Natural killer cell (primary cell): ENCODE measurements at regions not wholly inside any gene's neighbourhood (a gene's known extent, or its start where the extent isn't known, plus 50 kb on each side); places are given as distances from the start of the nearest gene placed in this dataset.

ENCODE experiments used
- ATAC-seq, 3 donors: fragments of 150-1000 bp in 2 of 3; fragments of 200-7000 bp in 1 of 3; cut with Tn5 transposase; 1 replicate in 1 of 3; 2 replicates in 2 of 3; pipeline ENCODE4 v1.10.0; 2021; ENCODE audit warnings: mild to moderate bottlenecking in 2 of 3, moderate library complexity in 2 of 3
- DNase-seq, 2 donors: peaks; one replicate each; pipeline versions ENCODE4 v3.0.0 to v3.0.0-alpha.2; 2013 to 2021; ENCODE audit warnings: mixed read lengths in 1 of 2
- H3K27ac ChIP-seq: one replicate; pipeline ENCODE4 v1.5.1; 2013; ENCODE audit warnings: mild to moderate bottlenecking, low read length
- H3K27me3 ChIP-seq: one replicate; pipeline ENCODE4 v1.6.1; 2013; ENCODE audit warnings: low read length; ENCODE audit not compliant: control insufficient read depth, insufficient read depth
- H3K36me3 ChIP-seq: one replicate; pipeline ENCODE4 v1.6.1; 2013; ENCODE audit warnings: low read length; ENCODE audit not compliant: control insufficient read depth, insufficient read depth
- H3K4me1 ChIP-seq: one replicate; pipeline ENCODE4 v1.6.1; 2013; ENCODE audit warnings: low read length; ENCODE audit not compliant: control insufficient read depth, insufficient read depth
- H3K4me3 ChIP-seq: one replicate; pipeline ENCODE4 v1.5.1; 2013; ENCODE audit warnings: low read length
- H3K9me3 ChIP-seq: one replicate; pipeline ENCODE4 v1.6.1; 2013; ENCODE audit warnings: low read length; ENCODE audit not compliant: control insufficient read depth, insufficient read depth
- H3K27ac Mint-ChIP-seq, 2 donors: one replicate each; pipeline ENCODE4 v1.8.0; 2022; ENCODE audit warnings: mild to moderate bottlenecking in 2 of 2, mixed read lengths in 2 of 2, moderate library complexity in 1 of 2
- H3K27me3 Mint-ChIP-seq, 2 donors: one replicate each; pipeline ENCODE4 v1.8.0; 2022; ENCODE audit warnings: low read depth in 2 of 2, mixed read lengths in 2 of 2
- H3K36me3 Mint-ChIP-seq: one replicate; pipeline ENCODE4 v1.8.0; 2022; ENCODE audit warnings: mixed read lengths
- H3K4me1 Mint-ChIP-seq, 2 donors: one replicate each; pipeline ENCODE4 v1.8.0; 2022; ENCODE audit warnings: mixed read lengths in 2 of 2
- H3K4me3 Mint-ChIP-seq: one replicate; pipeline ENCODE4 v1.8.0; 2022; ENCODE audit warnings: mild to moderate bottlenecking, moderate library complexity, mixed read lengths
- H3K9me3 Mint-ChIP-seq, 2 donors: one replicate each; pipeline ENCODE4 v1.8.0; 2022; ENCODE audit warnings: mixed read lengths in 2 of 2
- CTCF ChIP-seq: fragments of 200-600 bp; IDR thresholded peaks from one replicate; pipeline ENCODE4 v1.8.0; 2022; ENCODE audit warnings: antibody characterized with exemption
- WGBS: methylation state at CpG from one replicate; pipeline ENCODE4 v1.1.7; 2013; ENCODE audit warnings: missing lambda C conversion rate; ENCODE audit not compliant: insufficient coverage; 5-methylcytosine and 5-hydroxymethylcytosine counted together
- intact Hi-C: fragments of 100-400 bp; cut with micrococcal nuclease; formaldehyde crosslinking; loops from one replicate; pipeline ENCODE4 v1.14.2; 2022

- Histone ChIP-seq H3K36me3 (no peaks in the 10 kb centered on the region), H3K27ac (no peak overlapping the region), H3K9me3 (peaks cover 4% of the 10 kb centered on the region), H3K4me1 (no peaks in the 10 kb centered on the region), H3K27me3 (no peaks in the 10 kb centered on the region), H3K4me3 (no peak overlapping the region)
- 100% methylated on average over 1 of the region's 1 CpG for WGBS
- ATAC-seq (no peak), DNase-seq (no peak)
- Mint-ChIP-seq H3K27ac (no peak overlapping the region), H3K27me3 (no peaks in the 10 kb centered on the region), H3K36me3 (no peaks in the 10 kb centered on the region), H3K4me3 (no peak overlapping the region), H3K4me1 (no peaks in the 10 kb centered on the region), H3K9me3 (peaks cover 14% of the 10 kb centered on the region in 2 donors)
- intact Hi-C loops, result no loop called here
- no peak for TF ChIP-seq CTCF
Observed at GRCh38 chr3:86251781-86252180, 739.2 kb downstream of the VGLL3 start.

- DNase-seq, result no peak
- no peaks in the 10 kb centered on the region for H3K36me3 Mint-ChIP-seq
- no peaks in the 10 kb centered on the region for H3K27me3 Mint-ChIP-seq
- no peaks in the 10 kb centered on the region for H3K4me1 ChIP-seq
- peaks cover 4% of the 10 kb centered on the region for H3K9me3 ChIP-seq
- no peaks in the 10 kb centered on the region for H3K27me3 ChIP-seq
- H3K36me3 ChIP-seq, result no peaks in the 10 kb centered on the region
- H3K4me3 ChIP-seq, result no peak overlapping the region
- no peak for TF ChIP-seq CTCF
- ATAC-seq, result no peak
- no peaks in the 10 kb centered on the region for H3K4me1 Mint-ChIP-seq
- intact Hi-C loops, result no loop called here
- WGBS, result 55% methylated on average over 1 of the region's 1 CpG
- no peak overlapping the region for H3K27ac ChIP-seq
- H3K9me3 Mint-ChIP-seq, result peaks cover 8 to 9% of the 10 kb centered on the region in 2 donors
- H3K27ac Mint-ChIP-seq, result no peak overlapping the region
- no peak overlapping the region for H3K4me3 Mint-ChIP-seq
Observed at GRCh38 chr3:86249833-86250232, 741.1 kb downstream of the VGLL3 start.

GRCh38 chr3:86245360-86245759 is 745.6 kb downstream of the VGLL3 start:
- Histone ChIP-seq H3K27ac (no peak overlapping the region), H3K36me3 (no peaks in the 10 kb centered on the region), H3K4me3 (no peak overlapping the region), H3K27me3 (no peaks in the 10 kb centered on the region), H3K4me1 (no peaks in the 10 kb centered on the region), H3K9me3 (no peaks in the 10 kb centered on the region)
- WGBS, result no CpG with 5 or more reads among the region's 1 CpG
- H3K36me3 Mint-ChIP-seq, result no peaks in the 10 kb centered on the region
- no peak overlapping the region for H3K27ac Mint-ChIP-seq
- H3K4me1 Mint-ChIP-seq, result no peaks in the 10 kb centered on the region
- no peak for ATAC-seq
- peaks cover 0 to 7% of the 10 kb centered on the region in 2 donors for H3K9me3 Mint-ChIP-seq
- DNase-seq, result no peak
- no peak overlapping the region for H3K4me3 Mint-ChIP-seq
- H3K27me3 Mint-ChIP-seq, result no peaks in the 10 kb centered on the region
- TF ChIP-seq CTCF, result no peak
- intact Hi-C loops, result no loop called here

GRCh38 chr3:86244905-86245304 is 746.0 kb downstream of the VGLL3 start:
- Mint-ChIP-seq H3K4me3 (no peak overlapping the region), H3K36me3 (no peaks in the 10 kb centered on the region), H3K27me3 (no peaks in the 10 kb centered on the region), H3K4me1 (no peaks in the 10 kb centered on the region), H3K9me3 (peaks cover 0 to 7% of the 10 kb centered on the region in 2 donors), H3K27ac (no peak overlapping the region)
- no peak overlapping the region for H3K27ac ChIP-seq
- no peaks in the 10 kb centered on the region for H3K36me3 ChIP-seq
- DNase-seq (no peak), ATAC-seq (no peak)
- H3K27me3 ChIP-seq, result no peaks in the 10 kb centered on the region
- no peak overlapping the region for H3K4me3 ChIP-seq
- no peak for TF ChIP-seq CTCF
- no peaks in the 10 kb centered on the region for H3K9me3 ChIP-seq
- H3K4me1 ChIP-seq, result no peaks in the 10 kb centered on the region
- intact Hi-C loops, result no loop called here
- 76% methylated on average over 3 of the region's 3 CpGs for WGBS
